Stomach (tissue), 8 donors: ENCODE measurements at regions not wholly inside any gene's neighbourhood (a gene's known extent, or its start where the extent isn't known, plus 50 kb on each side); places are given as distances from the start of the nearest gene placed in this dataset.

ENCODE experiments used
- DNase-seq, 2 donors: peaks; one replicate each; pipeline versions ENCODE4 v3.0.0 to v3.0.0-alpha.2; 2013 to 2019
- H3K27ac ChIP-seq, 5 donors: fragments of 200-600 bp in 4 of 5; sonication (generic) in 4 of 5; one replicate each; pipeline ENCODE4 v1.5.1; 2013 to 2019; ENCODE audit warnings: mild to moderate bottlenecking in 1 of 5, moderate library complexity in 1 of 5
- H3K27me3 ChIP-seq, 3 donors: fragments of 200-600 bp; sonication (generic); one replicate each; pipeline ENCODE4 v1.5.1; 2017 to 2019; ENCODE audit warnings: mixed run types in 1 of 3
- H3K36me3 ChIP-seq, 4 donors: fragments of 200-600 bp; sonication (generic); 1 replicate in 3 of 4; 2 replicates in 1 of 4; pipeline ENCODE4 v1.5.1; 2016 to 2019
- H3K4me1 ChIP-seq, 4 donors: fragments of 200-600 bp; sonication (generic); one replicate each; pipeline ENCODE4 v1.5.1; 2016 to 2019
- H3K4me3 ChIP-seq, 4 donors: fragments of 200-600 bp; sonication (generic) in 3 of 4; one replicate each; pipeline ENCODE4 v1.5.1; 2016 to 2019; ENCODE audit warnings: mild to moderate bottlenecking in 1 of 4
- H3K9me3 ChIP-seq, 4 donors: fragments of 200-600 bp; sonication (generic); one replicate each; pipeline ENCODE4 v1.5.1; 2016 to 2019
- EP300 ChIP-seq: sonication (generic); formaldehyde crosslinking; IDR thresholded peaks from one replicate; pipeline ENCODE4 v1.6.1; 2017; ENCODE audit warnings: antibody characterized with exemption
- POLR2A ChIP-seq, 4 donors: fragments of 450-650 bp; IDR thresholded peaks; one replicate each; pipeline ENCODE4 v1.6.1; 2016; ENCODE audit warnings: antibody characterized with exemption in 4 of 4, control low read depth in 2 of 4, mild to moderate bottlenecking in 1 of 4, moderate library complexity in 1 of 4
- POLR2AphosphoS5 ChIP-seq, 3 donors: sonication (generic); formaldehyde crosslinking; IDR thresholded peaks; one replicate each; pipeline ENCODE4 v1.6.1; 2016; ENCODE audit warnings: antibody characterized with exemption in 3 of 3
- WGBS, 5 donors: extraction: QIAGEN DNeasy Blood & Tissue Kit in 3 of 5; methylation state at CpG; one replicate each; pipeline versions ENCODE4 v1.1.5 to v1.1.7; 2013 to 2018; 5-methylcytosine and 5-hydroxymethylcytosine counted together
- intact Hi-C: fragments of 100-400 bp; cut with DNase I; formaldehyde crosslinking; loops from one replicate; pipeline ENCODE4 v1.15.1; 2023; ENCODE audit warnings: low total_unique reads
- TF ChIP-seq, protein P1 (sequence below), 7 experiments: fragments of 450-650 bp in 4 of 7; fragments of 200-600 bp in 3 of 7; sonication (generic) in 3 of 7; IDR thresholded peaks; one replicate each; pipeline ENCODE4 v1.5.1; 2016 to 2019; ENCODE audit warnings: antibody characterized with exemption in 7 of 7, control low read depth in 2 of 7, mild to moderate bottlenecking in 1 of 7
- donor health status: healthy with polysubstance abuse.
- donor health status: Bipolar disorder and iron deficiency.
- donor health status: healthy.

DNA sequence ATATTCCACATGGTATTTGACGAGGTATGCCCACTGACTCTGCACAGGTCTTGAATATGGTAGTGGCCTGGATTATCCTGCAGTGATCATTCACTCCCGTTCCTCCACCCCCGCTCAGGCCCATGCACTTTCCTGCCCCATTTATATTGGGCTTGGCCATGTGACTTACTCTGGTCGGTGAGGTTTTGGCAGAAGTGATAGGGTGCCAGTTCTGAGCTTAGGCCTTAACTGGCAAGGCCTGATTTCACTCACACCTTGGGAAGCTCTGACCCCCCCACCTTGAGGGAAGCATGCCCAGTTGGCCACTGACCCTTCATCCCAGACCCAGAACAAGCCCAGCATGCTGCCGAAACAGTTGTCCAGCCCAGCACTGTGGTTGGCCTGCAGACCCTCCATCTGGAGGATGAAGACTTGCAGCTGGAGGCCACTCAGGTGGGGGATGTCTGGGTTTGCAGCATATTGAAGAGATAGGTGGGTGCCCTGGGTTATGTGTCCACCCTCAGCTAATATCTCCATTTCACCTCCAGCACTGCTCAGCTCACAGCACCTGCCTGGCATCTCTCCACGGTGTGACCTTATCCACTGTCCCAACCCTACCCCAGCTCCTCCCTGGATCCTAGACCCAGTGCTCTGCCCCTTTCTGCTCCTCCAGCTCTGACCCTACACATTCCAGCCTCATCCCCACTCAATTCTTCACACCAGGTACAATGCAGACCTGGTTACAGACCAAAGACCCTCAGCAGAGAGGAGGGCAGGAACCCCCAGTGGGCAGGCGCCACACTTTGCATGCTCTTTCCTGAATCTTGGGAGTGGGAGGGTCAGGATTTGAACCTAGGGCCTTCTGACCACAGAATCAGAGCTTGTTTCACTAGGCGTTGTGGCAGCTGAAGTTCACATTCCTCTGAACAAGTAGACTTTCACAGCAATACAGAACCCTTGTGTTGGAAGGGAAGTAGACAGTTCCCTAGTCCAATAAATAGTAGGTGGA, 138.1 kb upstream of the CHST15 start:
- Histone ChIP-seq H3K27me3 (no peaks in the 10 kb centered on the region), H3K9me3 (peaks cover 0 to 3% (median 0%) of the 10 kb centered on the region in 4 donors), H3K27ac (no peak overlapping the region), H3K36me3 (no peaks in the 10 kb centered on the region), H3K4me3 (no peak overlapping the region), H3K4me1 (no peaks in the 10 kb centered on the region)
- 85 to 96% (median 92%) methylated on average over 8 of the region's 8 CpGs for WGBS, 5 donors
- DNase-seq = peak in 1 of 2 donors; percentile 46
- TF ChIP-seq, protein P1, sequence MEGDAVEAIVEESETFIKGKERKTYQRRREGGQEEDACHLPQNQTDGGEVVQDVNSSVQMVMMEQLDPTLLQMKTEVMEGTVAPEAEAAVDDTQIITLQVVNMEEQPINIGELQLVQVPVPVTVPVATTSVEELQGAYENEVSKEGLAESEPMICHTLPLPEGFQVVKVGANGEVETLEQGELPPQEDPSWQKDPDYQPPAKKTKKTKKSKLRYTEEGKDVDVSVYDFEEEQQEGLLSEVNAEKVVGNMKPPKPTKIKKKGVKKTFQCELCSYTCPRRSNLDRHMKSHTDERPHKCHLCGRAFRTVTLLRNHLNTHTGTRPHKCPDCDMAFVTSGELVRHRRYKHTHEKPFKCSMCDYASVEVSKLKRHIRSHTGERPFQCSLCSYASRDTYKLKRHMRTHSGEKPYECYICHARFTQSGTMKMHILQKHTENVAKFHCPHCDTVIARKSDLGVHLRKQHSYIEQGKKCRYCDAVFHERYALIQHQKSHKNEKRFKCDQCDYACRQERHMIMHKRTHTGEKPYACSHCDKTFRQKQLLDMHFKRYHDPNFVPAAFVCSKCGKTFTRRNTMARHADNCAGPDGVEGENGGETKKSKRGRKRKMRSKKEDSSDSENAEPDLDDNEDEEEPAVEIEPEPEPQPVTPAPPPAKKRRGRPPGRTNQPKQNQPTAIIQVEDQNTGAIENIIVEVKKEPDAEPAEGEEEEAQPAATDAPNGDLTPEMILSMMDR (IDR thresholded peaks at IDR 0.05) = no peak
- TF ChIP-seq POLR2AphosphoS5 (IDR thresholded peaks at IDR 0.05) = no peak
- TF ChIP-seq EP300 = no peak
- no peak for TF ChIP-seq POLR2A (IDR thresholded peaks at IDR 0.05)
- intact Hi-C loops = no loop called here

DNA sequence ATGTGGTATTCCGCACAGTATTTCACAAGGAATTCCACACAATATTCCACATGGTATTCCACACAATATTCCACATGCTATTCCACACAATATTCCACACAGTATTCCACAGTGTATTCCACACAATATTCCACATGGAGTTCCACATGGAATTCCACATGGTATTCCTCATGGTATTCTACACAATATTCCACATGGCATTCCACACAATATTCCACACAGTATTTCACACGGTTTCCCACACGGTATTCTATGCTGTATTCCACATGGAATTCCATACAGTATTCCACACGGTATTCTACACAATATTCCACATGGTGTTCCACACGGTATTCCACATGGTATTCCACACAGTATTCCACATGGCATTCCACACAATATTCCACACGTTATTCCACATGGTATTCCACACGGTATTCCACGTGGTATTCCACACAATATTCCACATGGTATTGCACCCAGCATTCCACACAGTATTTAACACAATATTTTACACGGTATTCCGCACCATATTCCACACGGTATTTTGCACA, 137.3 kb upstream of the CHST15 start:
- Histone ChIP-seq H3K27me3 (no peaks in the 10 kb centered on the region), H3K36me3 (no peaks in the 10 kb centered on the region), H3K27ac (no peak overlapping the region), H3K9me3 (no peaks in the 10 kb centered on the region), H3K4me1 (no peaks in the 10 kb centered on the region), H3K4me3 (no peak overlapping the region)
- WGBS, 5 donors = 89 to 97% (median 95%) methylated on average over 11 of the region's 11 CpGs
- TF ChIP-seq POLR2A (IDR thresholded peaks at IDR 0.05) = no peak
- TF ChIP-seq EP300 = no peak
- TF ChIP-seq, protein P1 (IDR thresholded peaks at IDR 0.05) = no peak
- intact Hi-C loops = no loop called here
- DNase-seq = no peak

GRCh38 chr10:124229989-124230634, 136.7 kb upstream of the CHST15 start:
- 81 to 93% (median 86%) methylated on average over 15 of the region's 15 CpGs for WGBS, 5 donors
- intact Hi-C loops = no loop called here

More at GRCh38 chr10:124229989-124230634, 136.7 kb upstream of the CHST15 start:
- Histone ChIP-seq H3K36me3 (no peaks in the 10 kb centered on the region), H3K27ac (no peak overlapping the region), H3K27me3 (no peaks in the 10 kb centered on the region), H3K4me3 (no peak overlapping the region), H3K4me1 (no peaks in the 10 kb centered on the region), H3K9me3 (no peaks in the 10 kb centered on the region)
- DNase-seq = no peak
- no peak for TF ChIP-seq EP300
- no peak for TF ChIP-seq POLR2A (IDR thresholded peaks at IDR 0.05)
- no peak for TF ChIP-seq POLR2AphosphoS5 (IDR thresholded peaks at IDR 0.05)
- TF ChIP-seq, protein P1 (IDR thresholded peaks at IDR 0.05) = no peak
